Mesendoderm (in vitro differentiated cells): ENCODE measurements at regions not wholly inside any gene's neighbourhood (a gene's known extent, or its start where the extent isn't known, plus 50 kb on each side); places are given as distances from the start of the nearest gene placed in this dataset.

Source experiments
- DNase-seq: peaks from one replicate; pipeline ENCODE4 v3.0.0; 2013
- H2AK5ac ChIP-seq: 2 replicates; pipeline ENCODE4 v1.6.1; 2013; ENCODE audit warnings: low read length, inconsistent platforms
- H2BK120ac ChIP-seq: 2 replicates; pipeline ENCODE4 v1.6.1; 2013; ENCODE audit warnings: low read depth, mild to moderate bottlenecking, low read length, moderate library complexity, mixed read lengths
- H2BK15ac ChIP-seq: replicated peaks from 2 replicates; pipeline ENCODE4 v1.6.1; 2013; ENCODE audit warnings: low read depth, mild to moderate bottlenecking, moderate library complexity
- H2BK5ac ChIP-seq: 2 replicates; pipeline ENCODE4 v1.6.1; 2013; ENCODE audit warnings: low read length, inconsistent platforms
- H3K18ac ChIP-seq: 2 replicates; pipeline ENCODE4 v1.6.1; 2013; ENCODE audit warnings: mild to moderate bottlenecking, low read length, mixed read lengths
- H3K23ac ChIP-seq: one replicate; pipeline ENCODE4 v1.6.1; 2013; ENCODE audit warnings: low read length
- H3K27ac ChIP-seq: 2 replicates; pipeline ENCODE4 v1.5.1; 2013; ENCODE audit warnings: low read depth, mild to moderate bottlenecking, inconsistent platforms, low read length, moderate library complexity
- H3K27me3 ChIP-seq: 2 replicates; pipeline ENCODE4 v1.6.1; 2013; ENCODE audit warnings: low read length, control low read depth, mild to moderate bottlenecking, inconsistent platforms; ENCODE audit not compliant: insufficient read depth, poor library complexity
- H3K36me3 ChIP-seq: 2 replicates; pipeline ENCODE4 v1.6.1; 2013; ENCODE audit warnings: low read length, inconsistent platforms; ENCODE audit not compliant: control insufficient read depth, insufficient read depth
- H3K4ac ChIP-seq: one replicate; pipeline ENCODE4 v1.6.1; 2013; ENCODE audit warnings: low read depth, mild to moderate bottlenecking, low read length, moderate library complexity
- H3K4me1 ChIP-seq: 2 replicates; pipeline ENCODE4 v1.6.1; 2013; ENCODE audit warnings: low read depth, low read length, inconsistent platforms; ENCODE audit not compliant: control insufficient read depth
- H3K4me2 ChIP-seq: 2 replicates; pipeline ENCODE4 v1.6.1; 2013; ENCODE audit warnings: low read length
- H3K4me3 ChIP-seq: 2 replicates; pipeline ENCODE4 v1.5.1; 2013; ENCODE audit warnings: mild to moderate bottlenecking, low read length
- H3K56ac ChIP-seq: one replicate; pipeline ENCODE4 v1.6.1; 2013; ENCODE audit warnings: low read length
- H3K79me1 ChIP-seq: 2 replicates; pipeline ENCODE4 v1.6.1; 2013; ENCODE audit warnings: low read length, inconsistent platforms
- H3K79me2 ChIP-seq: 2 replicates; pipeline ENCODE4 v1.6.1; 2013; ENCODE audit warnings: mild to moderate bottlenecking, low read length; ENCODE audit not compliant: control insufficient read depth, insufficient read depth
- H3K9ac ChIP-seq: 2 replicates; pipeline ENCODE4 v1.6.1; 2013; ENCODE audit warnings: low read length, inconsistent platforms
- H4K5ac ChIP-seq: one replicate; pipeline ENCODE4 v1.6.1; 2013; ENCODE audit warnings: low read length
- H4K8ac ChIP-seq: one replicate; pipeline ENCODE4 v1.6.1; 2013; ENCODE audit warnings: low read depth, mild to moderate bottlenecking, control low read depth, low read length, moderate library complexity
- WGBS: extraction: QIAGEN DNeasy Blood & Tissue Kit; methylation state at CpG from one replicate; pipeline ENCODE4 v1.1.7; 2013; ENCODE audit warnings: low lambda C conversion rate, missing lambda C conversion rate; ENCODE audit not compliant: insufficient coverage; ENCODE audit errors: extremely low coverage; 5-methylcytosine and 5-hydroxymethylcytosine counted together

DNA sequence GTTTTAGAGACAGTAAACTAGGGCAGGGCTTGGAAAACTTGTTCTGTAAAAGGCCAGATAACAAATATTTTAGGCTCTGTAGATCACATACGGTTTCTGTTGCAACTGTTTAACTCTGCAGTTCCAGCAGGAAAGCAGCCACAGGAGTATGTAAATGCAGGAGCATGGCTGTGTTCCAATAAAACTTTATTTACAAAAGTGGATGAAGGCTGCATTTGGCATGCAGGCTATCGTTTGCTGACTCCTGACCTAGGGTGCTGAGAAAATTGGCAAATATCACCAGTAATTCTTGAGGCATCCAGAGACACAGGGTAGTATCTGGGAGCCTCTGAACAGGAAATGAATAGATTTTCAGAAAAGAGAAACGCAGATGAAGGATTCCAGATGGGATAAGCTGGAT lies 274.0 kb downstream of the MAF start:
- no CpG with 5 or more reads among the region's 3 CpGs for WGBS
- Histone ChIP-seq H3K9ac (no peak overlapping the region), H3K18ac (no peak overlapping the region), H3K4ac (no peak overlapping the region), H3K79me1 (no peaks in the 10 kb centered on the region), H3K23ac (no peak overlapping the region), H4K5ac (no peak overlapping the region), H3K4me3 (no peak overlapping the region), H3K56ac (no peak overlapping the region), H2AK5ac (no peak overlapping the region), H3K36me3 (no peaks in the 10 kb centered on the region), H3K27ac (no peak overlapping the region), H2BK15ac (no peak overlapping the region), H3K79me2 (no peaks in the 10 kb centered on the region), H2BK5ac (no peak overlapping the region), H3K4me2 (no peak overlapping the region), H4K8ac (no peak overlapping the region), H2BK120ac (no peak overlapping the region), H3K4me1 (peaks cover 4% of the 10 kb centered on the region), H3K27me3 (no peaks in the 10 kb centered on the region)
- no peak for DNase-seq

DNA sequence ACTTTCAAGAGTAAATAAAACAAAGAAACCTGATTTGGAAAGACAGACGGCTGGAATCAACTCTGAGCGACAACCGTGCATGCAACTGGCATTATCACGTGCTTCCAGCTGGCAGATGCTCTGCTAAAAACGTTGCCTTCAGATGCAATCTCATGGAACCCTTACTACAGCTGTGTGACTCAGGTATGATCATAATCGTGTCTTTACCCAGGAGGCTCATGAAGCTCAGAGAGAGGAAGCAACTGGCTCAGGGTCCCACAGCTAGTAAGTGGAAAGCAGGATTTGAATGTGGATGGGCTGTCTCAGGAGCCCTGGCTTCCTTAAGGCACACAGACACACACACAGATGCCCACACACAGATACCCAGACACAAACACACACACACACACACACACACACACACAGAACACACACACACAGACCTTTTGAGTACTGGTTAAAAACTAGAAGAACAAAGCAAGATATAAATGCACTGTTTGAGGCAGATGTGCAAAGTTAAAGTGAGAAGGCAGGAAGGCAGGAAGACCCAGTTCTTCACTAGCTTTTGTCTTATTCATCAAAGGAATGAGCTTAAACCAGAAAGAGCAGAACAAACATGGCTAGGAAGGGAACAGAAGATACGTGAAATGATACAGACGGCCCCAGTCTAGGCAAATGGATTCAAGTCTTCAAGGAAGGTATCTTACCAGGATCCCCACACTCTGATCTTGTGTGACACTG lies 275.2 kb downstream of the MAF start:
- Histone ChIP-seq H3K4me2 (no peak overlapping the region), H3K4ac (no peak overlapping the region), H4K5ac (no peak overlapping the region), H3K79me2 (no peaks in the 10 kb centered on the region), H2BK5ac (no peak overlapping the region), H3K23ac (no peak overlapping the region), H3K9ac (no peak overlapping the region), H3K4me1 (peaks cover 4% of the 10 kb centered on the region), H2BK15ac (no peak overlapping the region), H3K27me3 (no peaks in the 10 kb centered on the region), H4K8ac (no peak overlapping the region), H3K18ac (no peak overlapping the region), H2AK5ac (no peak overlapping the region), H3K56ac (no peak overlapping the region), H3K27ac (no peak overlapping the region), H3K79me1 (no peaks in the 10 kb centered on the region), H3K36me3 (no peaks in the 10 kb centered on the region), H3K4me3 (no peak overlapping the region), H2BK120ac (no peak overlapping the region)
- no CpG with 5 or more reads among the region's 8 CpGs for WGBS
- no peak for DNase-seq

DNA sequence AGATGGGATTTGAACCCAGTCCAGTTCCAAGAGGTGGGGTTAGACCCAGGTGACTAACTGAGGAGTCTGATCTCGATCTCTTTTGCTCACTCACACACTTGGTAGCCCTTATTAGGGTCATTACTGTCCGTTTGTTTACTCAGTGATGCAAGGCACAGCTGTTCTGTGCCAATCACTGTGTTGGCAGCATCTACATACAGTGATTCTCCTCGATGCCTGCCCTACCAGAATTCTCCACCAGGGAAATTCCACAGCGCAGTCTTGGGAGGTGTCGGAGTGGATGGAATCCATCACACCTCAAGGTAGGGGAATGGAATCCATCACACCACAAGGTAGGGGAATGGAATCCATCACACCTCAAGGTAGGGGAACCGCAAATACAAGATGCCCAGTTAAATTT lies 279.6 kb downstream of the MAF start:
- H2BK5ac ChIP-seq, result no peak overlapping the region
- H3K56ac ChIP-seq, result no peak overlapping the region
- H2BK120ac ChIP-seq, result no peak overlapping the region
- no peak overlapping the region for H3K4me3 ChIP-seq
- H3K4me1 ChIP-seq, result no peaks in the 10 kb centered on the region
- no peak overlapping the region for H2AK5ac ChIP-seq
- H3K79me1 ChIP-seq, result no peaks in the 10 kb centered on the region
- H3K4me2 ChIP-seq, result no peak overlapping the region
- no peaks in the 10 kb centered on the region for H3K36me3 ChIP-seq
- no peak overlapping the region for H4K8ac ChIP-seq
- H3K27me3 ChIP-seq, result no peaks in the 10 kb centered on the region
- no peak for DNase-seq
- H3K4ac ChIP-seq, result no peak overlapping the region
- H3K18ac ChIP-seq, result no peak overlapping the region
- no peak overlapping the region for H2BK15ac ChIP-seq
- no peak overlapping the region for H4K5ac ChIP-seq
- H3K27ac ChIP-seq, result no peak overlapping the region
- H3K9ac ChIP-seq, result no peak overlapping the region
- WGBS, result no CpG with 5 or more reads among the region's 6 CpGs
- H3K79me2 ChIP-seq, result no peaks in the 10 kb centered on the region
- H3K23ac ChIP-seq, result no peak overlapping the region

DNA sequence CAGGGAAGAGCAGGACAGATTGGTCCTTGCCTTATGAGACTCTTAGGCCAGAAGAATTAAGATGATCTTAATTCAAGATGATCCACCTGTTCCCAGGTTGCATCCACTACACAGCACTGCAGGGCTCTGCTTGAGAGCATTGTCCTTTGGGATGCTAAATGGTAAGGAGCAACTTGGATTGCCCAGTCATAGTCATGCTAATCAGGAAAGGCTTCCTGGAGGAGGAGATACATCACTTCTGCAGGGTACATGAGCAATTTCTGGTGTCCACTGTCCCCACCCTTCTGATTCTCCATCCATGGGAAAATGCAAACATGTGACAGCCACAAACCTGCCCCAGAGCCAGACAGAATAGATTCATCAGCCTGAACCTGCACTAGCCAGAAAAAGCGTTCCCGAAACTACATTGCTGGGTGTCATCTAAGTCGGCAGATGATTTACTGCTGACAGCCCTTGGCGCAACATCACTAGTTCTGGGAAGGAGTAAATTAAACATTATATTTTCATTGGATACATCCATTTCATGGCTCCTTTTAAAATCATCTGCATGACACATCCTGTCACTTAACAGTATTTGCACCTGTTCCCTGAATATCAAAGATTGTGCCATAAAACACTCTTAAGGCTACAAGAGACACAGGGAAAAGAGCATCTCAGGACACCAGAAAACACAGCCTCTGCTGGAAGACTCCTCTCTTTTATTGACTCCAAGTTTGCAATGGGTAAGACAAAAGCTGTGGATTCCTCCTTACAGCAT lies 282.2 kb downstream of the MAF start:
- no peak for DNase-seq
- no peak overlapping the region for H3K4me2 ChIP-seq
- H2BK15ac ChIP-seq, result no peak overlapping the region
- no CpG with 5 or more reads among the region's 4 CpGs for WGBS
- no peaks in the 10 kb centered on the region for H3K79me1 ChIP-seq
- H3K23ac ChIP-seq, result no peak overlapping the region
- no peak overlapping the region for H4K8ac ChIP-seq
- no peaks in the 10 kb centered on the region for H3K79me2 ChIP-seq
- no peak overlapping the region for H3K18ac ChIP-seq
- H2BK5ac ChIP-seq, result no peak overlapping the region
- no peak overlapping the region for H2BK120ac ChIP-seq
- H3K4me3 ChIP-seq, result no peak overlapping the region
- H2AK5ac ChIP-seq, result no peak overlapping the region
- no peak overlapping the region for H3K56ac ChIP-seq
- no peak overlapping the region for H4K5ac ChIP-seq
- H3K27me3 ChIP-seq, result no peaks in the 10 kb centered on the region
- no peaks in the 10 kb centered on the region for H3K4me1 ChIP-seq
- H3K4ac ChIP-seq, result no peak overlapping the region
- no peak overlapping the region for H3K27ac ChIP-seq
- H3K36me3 ChIP-seq, result no peaks in the 10 kb centered on the region
- no peak overlapping the region for H3K9ac ChIP-seq

- Histone ChIP-seq H3K27me3 (no peaks in the 10 kb centered on the region), H2BK5ac (no peak overlapping the region), H3K56ac (no peak overlapping the region), H3K36me3 (no peaks in the 10 kb centered on the region), H2BK15ac (no peak overlapping the region), H3K18ac (no peak overlapping the region), H3K27ac (no peak overlapping the region), H3K4ac (no peak overlapping the region), H3K4me2 (no peak overlapping the region), H3K23ac (no peak overlapping the region), H3K4me3 (no peak overlapping the region), H2AK5ac (no peak overlapping the region), H3K4me1 (no peaks in the 10 kb centered on the region), H3K79me1 (no peaks in the 10 kb centered on the region), H4K5ac (no peak overlapping the region), H3K79me2 (no peaks in the 10 kb centered on the region), H3K9ac (no peak overlapping the region), H4K8ac (no peak overlapping the region), H2BK120ac (no peak overlapping the region)
- WGBS, result 100% methylated on average over 1 of the region's 2 CpGs
- no peak for DNase-seq
Observed at GRCh38 chr16:79317521-79317920, 283.0 kb downstream of the MAF start.
